BJ (cell line): ENCODE measurements at regions not wholly inside any gene's neighbourhood (a gene's known extent, or its start where the extent isn't known, plus 50 kb on each side); places are given as distances from the start of the nearest gene placed in this dataset.

Experiments
- CTCF ChIA-PET: fragments of 350-600 bp; formaldehyde crosslinking; extraction: SDS; loops from one replicate; lab custom pipeline; 2021; ENCODE audit warnings: antibody characterized with exemption, inconsistent platforms; lab: Yijun Ruan, JAX
- POLR2A ChIA-PET: fragments of 300-600 bp; sonication (Branson Sonifier 250); formaldehyde crosslinking; extraction: SDS; loops from one replicate; lab custom pipeline; 2021; ENCODE audit warnings: antibody characterized with exemption; lab: Charles Lee
- DNase-seq: peaks from one replicate; pipeline ENCODE4 v3.0.0-alpha.2; 2011; ENCODE audit warnings: low read depth
- H3K27me3 ChIP-seq: 2 replicates; pipeline ENCODE4 v1.6.0; 2011; ENCODE audit warnings: low read length; ENCODE audit not compliant: control insufficient read depth, insufficient read depth
- H3K36me3 ChIP-seq: 2 replicates; pipeline ENCODE4 v1.5.1; 2011; ENCODE audit warnings: low read length; ENCODE audit not compliant: control insufficient read depth, insufficient read depth
- H3K4me3 ChIP-seq: 2 replicates; pipeline ENCODE4 v1.5.1; 2011; ENCODE audit warnings: low read depth, mild to moderate bottlenecking, control low read depth, low read length
- TF ChIP-seq, protein P1 (sequence below): IDR thresholded peaks from 2 replicates; pipeline ENCODE4 v1.5.1; 2011; ENCODE audit warnings: low read depth, mild to moderate bottlenecking, control low read depth, inconsistent platforms, low read length, moderate library complexity; ENCODE audit not compliant: insufficient read depth

DNA sequence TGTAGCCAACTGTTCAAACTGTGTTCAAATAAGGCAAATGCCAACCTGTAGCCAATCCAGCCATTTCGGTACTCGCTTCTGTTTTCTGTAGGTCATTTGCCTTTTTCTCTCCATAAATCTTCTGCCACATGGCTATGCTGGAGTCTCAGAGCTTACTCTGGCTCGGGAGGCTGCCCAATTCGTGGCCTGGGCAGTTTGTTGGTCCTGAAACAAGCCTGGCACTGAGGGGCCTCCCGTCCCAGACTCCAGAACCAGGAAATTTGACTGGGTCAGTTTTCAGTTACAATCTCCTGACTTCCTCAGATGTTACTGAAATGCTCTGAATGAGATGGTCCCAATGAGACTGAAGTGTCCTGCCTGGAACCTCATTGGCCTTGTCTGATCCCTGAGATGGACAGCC lies 120.8 kb upstream of the NPAS2 start:
- Histone ChIP-seq H3K4me3 (no peak overlapping the region), H3K36me3 (no peaks in the 10 kb centered on the region), H3K27me3 (peaks cover 10% of the 10 kb centered on the region)
- TF ChIP-seq, protein P1, sequence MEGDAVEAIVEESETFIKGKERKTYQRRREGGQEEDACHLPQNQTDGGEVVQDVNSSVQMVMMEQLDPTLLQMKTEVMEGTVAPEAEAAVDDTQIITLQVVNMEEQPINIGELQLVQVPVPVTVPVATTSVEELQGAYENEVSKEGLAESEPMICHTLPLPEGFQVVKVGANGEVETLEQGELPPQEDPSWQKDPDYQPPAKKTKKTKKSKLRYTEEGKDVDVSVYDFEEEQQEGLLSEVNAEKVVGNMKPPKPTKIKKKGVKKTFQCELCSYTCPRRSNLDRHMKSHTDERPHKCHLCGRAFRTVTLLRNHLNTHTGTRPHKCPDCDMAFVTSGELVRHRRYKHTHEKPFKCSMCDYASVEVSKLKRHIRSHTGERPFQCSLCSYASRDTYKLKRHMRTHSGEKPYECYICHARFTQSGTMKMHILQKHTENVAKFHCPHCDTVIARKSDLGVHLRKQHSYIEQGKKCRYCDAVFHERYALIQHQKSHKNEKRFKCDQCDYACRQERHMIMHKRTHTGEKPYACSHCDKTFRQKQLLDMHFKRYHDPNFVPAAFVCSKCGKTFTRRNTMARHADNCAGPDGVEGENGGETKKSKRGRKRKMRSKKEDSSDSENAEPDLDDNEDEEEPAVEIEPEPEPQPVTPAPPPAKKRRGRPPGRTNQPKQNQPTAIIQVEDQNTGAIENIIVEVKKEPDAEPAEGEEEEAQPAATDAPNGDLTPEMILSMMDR = no peak
- ChIA-PET POLR2A (no interaction called here), CTCF (no interaction called here)
- no peak for DNase-seq

- CTCF ChIA-PET = interaction anchor here (0.9 kb wide), 1 partner anchor 27 kb away, joined by 3 read pairs; no protein-coding TSS in a partner anchor
- no peaks in the 10 kb centered on the region for H3K36me3 ChIP-seq
- TF ChIP-seq, protein P1 = no peak
- DNase-seq = no peak
- peaks cover 20% of the 10 kb centered on the region for H3K27me3 ChIP-seq
- POLR2A ChIA-PET = no interaction called here
- no peak overlapping the region for H3K4me3 ChIP-seq
Measured at GRCh38 chr2:100702438-100703109, 117.4 kb upstream of the NPAS2 start.

GRCh38 chr2:100703213-100703612 lies 116.7 kb upstream of the NPAS2 start:
- TF ChIP-seq, protein P1 = no peak
- Histone ChIP-seq H3K4me3 (no peak overlapping the region), H3K36me3 (no peaks in the 10 kb centered on the region), H3K27me3 (peaks cover 20% of the 10 kb centered on the region)
- CTCF ChIA-PET = interaction anchor here (0.5 kb wide), 1 partner anchor 270 kb away, joined by 3 read pairs; no protein-coding TSS in a partner anchor
- POLR2A ChIA-PET = no interaction called here
- DNase-seq = peak; percentile 45

DNA sequence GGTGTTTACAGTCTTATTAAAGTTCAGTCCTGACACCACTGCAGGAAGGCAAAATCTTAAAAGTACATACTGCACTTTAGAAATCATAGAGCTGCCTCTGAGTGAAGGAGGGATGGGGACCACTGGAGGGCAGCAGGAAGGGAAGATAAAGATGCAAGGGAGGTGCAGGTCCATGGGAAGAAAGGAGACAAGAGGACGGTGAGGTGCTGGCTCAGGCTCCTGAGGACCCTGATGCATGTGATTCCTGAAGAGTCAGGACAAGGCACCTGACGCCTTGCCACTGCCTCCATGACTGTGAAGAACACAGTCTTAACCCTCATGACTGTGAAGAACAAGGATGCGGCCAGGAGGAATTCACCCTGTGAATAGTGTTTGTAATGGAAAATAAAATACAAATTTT lies 116.2 kb upstream of the NPAS2 start:
- H3K4me3 ChIP-seq = no peak overlapping the region
- TF ChIP-seq, protein P1 = no peak
- DNase-seq = no peak
- ChIA-PET POLR2A (no interaction called here), CTCF (interaction anchor here (0.5 to 1.1 kb wide), 2 partner anchors 15 to 270 kb away, joined by 3 read pairs; no protein-coding TSS in a partner anchor)
- no peaks in the 10 kb centered on the region for H3K36me3 ChIP-seq
- peaks cover 20% of the 10 kb centered on the region for H3K27me3 ChIP-seq

- Histone ChIP-seq H3K27me3 (peaks cover 19% of the 10 kb centered on the region), H3K4me3 (no peak overlapping the region), H3K36me3 (no peaks in the 10 kb centered on the region)
- TF ChIP-seq, protein P1 = no peak
- POLR2A ChIA-PET = no interaction called here
- DNase-seq = no peak
- CTCF ChIA-PET = interaction anchor here (1.1 kb wide), 1 partner anchor 15 kb away, joined by 3 read pairs; no protein-coding TSS in a partner anchor
Measured at GRCh38 chr2:100704156-100704555, 115.8 kb upstream of the NPAS2 start.
